ENCODE measurements at regions not wholly inside any gene's neighbourhood (a gene's known extent, or its start where the extent isn't known, plus 50 kb on each side); places are given as distances from the start of the nearest gene placed in this dataset.

DNA sequence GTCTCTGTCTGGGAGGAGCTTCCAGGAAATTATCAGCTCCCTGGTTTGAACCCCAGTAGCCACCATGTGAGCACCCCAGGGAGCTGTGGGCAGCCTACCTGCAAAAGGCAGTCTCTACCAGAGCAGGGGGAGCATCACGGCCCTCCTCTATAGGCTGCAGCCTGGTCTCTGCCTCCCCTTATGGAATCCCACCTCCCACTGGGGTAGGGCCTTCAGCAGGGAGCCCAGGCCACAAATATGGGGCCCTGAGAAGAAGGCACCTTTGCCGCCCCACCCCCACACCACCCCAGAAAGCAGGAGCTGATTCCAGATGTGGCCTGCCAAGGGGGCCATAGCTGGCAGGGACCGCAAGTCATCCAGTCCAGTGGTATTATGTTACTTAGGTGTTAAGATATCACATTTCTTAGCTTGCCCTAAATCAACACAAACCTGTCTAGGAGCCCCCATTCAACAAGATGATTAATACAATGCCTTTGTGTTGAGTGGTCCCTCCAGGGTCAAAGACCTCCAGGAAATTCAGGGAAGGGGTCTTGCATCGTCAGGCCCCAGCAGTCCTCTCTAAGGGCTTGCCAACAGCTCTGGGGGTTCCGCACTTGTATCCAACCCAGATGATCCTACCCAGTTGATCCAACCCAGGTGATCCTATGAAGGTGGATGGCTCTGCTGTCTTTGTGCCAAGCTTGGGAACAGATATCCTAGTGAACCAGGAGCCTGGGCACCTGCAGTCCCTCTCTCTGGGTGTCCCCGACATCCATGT lies 114.9 kb downstream of the OAT start:
- no peak for TF ChIP-seq POLR2A (IDR thresholded peaks at IDR 0.05)
- TF ChIP-seq CTCF (IDR thresholded peaks at IDR 0.05 in 4 of 5, conservative IDR thresholded peaks at IDR 0.05 in 1 of 5), result no peak

All from gastrocnemius medialis (tissue), 4 donors.